ENCODE measurements at regions not wholly inside any gene's neighbourhood (a gene's known extent, or its start where the extent isn't known, plus 50 kb on each side); places are given as distances from the start of the nearest gene placed in this dataset.

GRCh38 chr4:12852338-12853307 lies 631.5 kb downstream of the RAB28 start:
- no peak for DNase-seq (ENCODE audit: low read depth)

- no peak for DNase-seq (ENCODE audit: low read depth)
Observed at GRCh38 chr4:12846368-12846767, 637.8 kb downstream of the RAB28 start.

- no peak for DNase-seq (ENCODE audit: low read depth)
Observed at GRCh38 chr4:12844141-12844540, 640.0 kb downstream of the RAB28 start.

- DNase-seq (ENCODE audit: low read depth) = no peak
Observed at GRCh38 chr4:12827966-12828365, 656.2 kb downstream of the RAB28 start.

- no peak for DNase-seq (ENCODE audit: low read depth)
Observed at GRCh38 chr4:12791536-12791935, 692.6 kb downstream of the RAB28 start.

GRCh38 chr4:12787261-12787660 lies 696.9 kb downstream of the RAB28 start:
- no peak for DNase-seq (ENCODE audit: low read depth)

- no peak for DNase-seq (ENCODE audit: low read depth)
Observed at GRCh38 chr4:12778706-12779105, 705.4 kb downstream of the RAB28 start.

- DNase-seq (ENCODE audit: low read depth) = no peak
Observed at GRCh38 chr4:12778191-12778590, 705.9 kb downstream of the RAB28 start.

- no peak for DNase-seq (ENCODE audit: low read depth)
Observed at GRCh38 chr4:12770351-12770750, 713.8 kb downstream of the RAB28 start.

GRCh38 chr4:12761694-12762093 lies 722.4 kb downstream of the RAB28 start:
- DNase-seq (ENCODE audit: low read depth) = no peak

- DNase-seq (ENCODE audit: low read depth) = no peak
Observed at GRCh38 chr4:12747154-12747553, 737.0 kb downstream of the RAB28 start.

GRCh38 chr4:12746221-12746620 lies 737.9 kb downstream of the RAB28 start:
- DNase-seq (ENCODE audit: low read depth) = no peak

- DNase-seq (ENCODE audit: low read depth) = no peak
Observed at GRCh38 chr4:12734586-12734985, 749.6 kb downstream of the RAB28 start.

- DNase-seq (ENCODE audit: low read depth) = no peak
Observed at GRCh38 chr4:12729384-12729783, 754.8 kb downstream of the RAB28 start.

- no peak for DNase-seq (ENCODE audit: low read depth)
Observed at GRCh38 chr4:12724510-12724909, 759.6 kb downstream of the RAB28 start.

GRCh38 chr4:12723849-12724447 lies 760.2 kb downstream of the RAB28 start:
- no peak for DNase-seq (ENCODE audit: low read depth)

- DNase-seq (ENCODE audit: low read depth) = no peak
Observed at GRCh38 chr4:12716896-12717295, 767.2 kb downstream of the RAB28 start.

- DNase-seq (ENCODE audit: low read depth) = no peak
Observed at GRCh38 chr4:12712648-12713339, 771.3 kb downstream of the RAB28 start.

- DNase-seq (ENCODE audit: low read depth) = no peak
Observed at GRCh38 chr4:12707381-12708175, 776.6 kb downstream of the RAB28 start.

- DNase-seq (ENCODE audit: low read depth) = no peak
Observed at GRCh38 chr4:12703036-12703435, 781.1 kb downstream of the RAB28 start.

- DNase-seq (ENCODE audit: low read depth) = no peak
Observed at GRCh38 chr4:12701384-12701783, 782.8 kb downstream of the RAB28 start.

GRCh38 chr4:12697970-12698369 lies 786.2 kb downstream of the RAB28 start:
- no peak for DNase-seq (ENCODE audit: low read depth)

Data from activated T-helper 9 cell treated with anti-CD3 and anti-CD28 coated beads, Interleukin-2, amount 50 U/mL, for 16 hours (primary cell).